Non-pigmented ciliary epithelial cell (primary cell): ENCODE measurements at regions not wholly inside any gene's neighbourhood (a gene's known extent, or its start where the extent isn't known, plus 50 kb on each side); places are given as distances from the start of the nearest gene placed in this dataset.

Source experiments
- DNase-seq: peaks from one replicate; pipeline ENCODE4 v3.0.0-alpha.2; 2010; ENCODE audit warnings: low read depth

- no peak for DNase-seq
These were observed 78.8 kb downstream of the VEGFA start for GRCh38 chr6:43848671-43849391.

GRCh38 chr6:43847741-43848630, 78.0 kb downstream of the VEGFA start:
- DNase-seq, result no peak

- DNase-seq, result no peak
These were observed 76.5 kb downstream of the VEGFA start for GRCh38 chr6:43846556-43846955.

GRCh38 chr6:43845646-43846045, 75.6 kb downstream of the VEGFA start:
- no peak for DNase-seq

- DNase-seq, result no peak
These were observed 73.7 kb downstream of the VEGFA start for GRCh38 chr6:43843669-43844171.

- no peak for DNase-seq
These were observed 73.2 kb downstream of the VEGFA start for GRCh38 chr6:43843097-43843645.

- no peak for DNase-seq
These were observed 72.3 kb downstream of the VEGFA start for GRCh38 chr6:43842231-43842794.

- DNase-seq, result no peak
These were observed 70.6 kb downstream of the VEGFA start for GRCh38 chr6:43840490-43841218.

GRCh38 chr6:43838276-43839036, 68.4 kb downstream of the VEGFA start:
- DNase-seq, result peak; percentile 24

- no peak for DNase-seq
These were observed 67.5 kb downstream of the VEGFA start for GRCh38 chr6:43837507-43837906.

- no peak for DNase-seq
These were observed 66.7 kb downstream of the VEGFA start for GRCh38 chr6:43836507-43837240.
